GM21447 (cell line): ENCODE measurements at regions not wholly inside any gene's neighbourhood (a gene's known extent, or its start where the extent isn't known, plus 50 kb on each side); places are given as distances from the start of the nearest gene placed in this dataset.

Experiments used
- ATAC-seq: cut with Tn5 transposase; IDR thresholded peaks from one replicate; pipeline ENCODE4 v1.9.1; 2021; ENCODE audit not compliant: unreplicated experiment

- ATAC-seq = no peak
These were observed 317.8 kb downstream of the GPATCH2 start for GRCh38 chr1:217313096-217313495.

DNA sequence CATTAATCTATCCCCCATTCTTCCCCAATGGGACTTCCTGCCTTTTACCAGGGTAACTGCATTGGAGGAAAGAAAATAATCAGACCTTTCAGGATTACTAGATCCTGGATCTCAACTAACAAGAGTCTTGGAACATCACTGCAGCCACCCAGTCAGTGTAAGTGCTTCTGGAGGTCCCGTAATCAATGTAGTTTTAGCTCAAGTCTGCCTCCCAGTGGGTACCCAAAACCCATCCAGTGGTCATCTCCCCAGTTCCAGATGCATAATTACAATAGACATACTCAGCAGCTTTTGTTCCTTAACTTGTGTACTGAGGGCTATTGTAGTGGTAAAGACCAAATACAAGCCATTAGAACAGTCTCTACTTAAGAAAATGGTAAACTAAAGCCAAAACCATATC lies 319.1 kb downstream of the GPATCH2 start:
- ATAC-seq = no peak

DNA sequence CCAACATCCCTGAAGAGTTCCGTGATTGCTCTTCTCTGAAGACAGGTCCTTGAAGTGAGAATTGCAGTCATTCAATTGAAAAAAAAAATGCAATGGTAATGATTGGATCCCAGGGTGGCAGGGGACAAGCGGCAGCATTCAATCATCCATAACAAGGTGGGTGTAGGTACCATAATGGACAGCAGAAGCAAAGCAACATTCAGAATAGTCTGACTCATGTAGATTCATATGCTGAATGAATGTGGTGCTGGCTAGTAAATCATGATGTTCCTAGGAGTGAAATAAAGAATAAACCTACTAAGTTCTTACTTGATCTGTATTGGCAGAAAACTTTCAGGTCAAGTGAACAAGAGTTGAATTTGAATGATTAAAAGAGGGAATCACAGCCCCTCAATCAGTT lies 319.6 kb downstream of the GPATCH2 start:
- no peak for ATAC-seq

DNA sequence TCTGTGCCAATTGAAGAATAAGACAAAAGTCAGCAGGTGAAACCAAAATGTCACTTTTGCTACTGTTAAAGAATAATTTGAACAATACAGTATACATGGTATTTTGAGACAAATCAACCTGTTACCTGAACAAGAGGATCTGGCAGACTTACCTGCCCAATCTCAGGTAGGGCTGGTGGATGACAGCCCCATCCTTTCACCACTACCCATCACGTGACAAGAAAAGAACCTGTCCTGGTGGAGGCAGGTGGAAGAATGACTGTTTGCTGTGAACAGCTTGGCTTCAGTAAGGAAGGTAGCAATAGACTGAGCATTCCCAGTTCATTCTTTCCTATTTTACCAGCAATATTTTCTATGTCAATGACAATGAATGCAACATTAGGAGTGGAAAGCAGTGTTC lies 349.6 kb downstream of the GPATCH2 start:
- ATAC-seq = no peak

GRCh38 chr1:217275655-217276398 lies 355.1 kb downstream of the GPATCH2 start:
- no peak for ATAC-seq

GRCh38 chr1:217274927-217275654 lies 355.8 kb downstream of the GPATCH2 start:
- ATAC-seq = no peak

- no peak for ATAC-seq
These were observed 356.5 kb downstream of the GPATCH2 start for GRCh38 chr1:217274416-217274815.

GRCh38 chr1:217273866-217274265 lies 357.0 kb downstream of the GPATCH2 start:
- ATAC-seq = no peak

DNA sequence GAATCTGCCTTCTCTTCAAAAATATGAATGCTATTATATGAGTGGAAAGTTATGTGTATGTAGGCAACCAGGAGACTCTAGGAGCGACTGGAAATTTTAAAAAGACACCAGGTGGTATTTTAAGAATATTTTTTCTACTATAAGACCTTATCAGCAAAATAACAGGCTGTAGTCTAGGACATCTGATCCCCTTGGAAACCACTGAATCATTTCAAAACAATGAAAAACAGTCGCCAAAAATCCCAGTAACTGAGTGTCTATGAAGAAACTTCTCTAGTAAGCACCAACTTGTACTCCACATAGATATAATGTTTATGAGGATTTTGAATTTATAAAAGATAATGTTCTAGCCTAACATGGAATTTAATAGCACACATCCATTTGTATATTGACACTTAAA lies 358.5 kb downstream of the GPATCH2 start:
- ATAC-seq = no peak

DNA sequence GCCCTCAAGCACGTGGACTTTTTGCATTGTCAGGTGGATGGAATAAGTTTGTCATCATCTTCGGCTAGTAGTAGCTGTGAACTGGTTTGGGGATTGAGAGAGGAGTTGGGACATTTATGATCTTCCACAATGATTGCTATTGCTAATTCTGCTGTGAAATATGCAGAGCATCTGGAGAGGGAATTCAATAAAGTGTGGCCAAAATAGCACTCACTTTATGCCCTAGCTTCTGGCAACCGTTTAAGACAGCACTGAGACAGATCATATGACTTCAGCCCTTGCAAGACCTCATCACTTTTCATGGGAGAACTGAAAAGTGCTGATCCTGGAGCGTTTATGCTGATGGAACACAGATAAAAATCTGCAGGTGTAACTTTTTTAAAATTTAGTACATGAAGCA lies 360.8 kb downstream of the GPATCH2 start:
- ATAC-seq = no peak

GRCh38 chr1:217268058-217268457 lies 362.8 kb downstream of the GPATCH2 start:
- no peak for ATAC-seq

DNA sequence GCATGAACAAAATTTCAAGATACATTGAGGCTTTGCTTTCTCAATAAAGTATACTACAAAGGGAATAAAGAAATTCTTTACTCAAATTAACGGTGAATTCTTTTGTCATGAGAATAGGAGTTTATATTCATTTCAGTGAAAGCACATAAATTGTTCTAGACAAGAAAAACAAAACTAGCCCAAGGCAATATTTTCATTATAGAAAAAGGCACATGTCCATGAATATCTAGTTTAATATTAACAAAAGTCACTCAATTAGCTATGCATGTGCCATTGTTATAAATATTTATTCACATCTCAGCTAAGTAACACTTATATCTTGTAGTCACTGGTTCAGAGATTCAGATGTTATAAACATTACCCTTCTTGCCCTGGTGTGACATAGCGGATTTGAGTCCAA lies 369.3 kb downstream of the GPATCH2 start:
- no peak for ATAC-seq

DNA sequence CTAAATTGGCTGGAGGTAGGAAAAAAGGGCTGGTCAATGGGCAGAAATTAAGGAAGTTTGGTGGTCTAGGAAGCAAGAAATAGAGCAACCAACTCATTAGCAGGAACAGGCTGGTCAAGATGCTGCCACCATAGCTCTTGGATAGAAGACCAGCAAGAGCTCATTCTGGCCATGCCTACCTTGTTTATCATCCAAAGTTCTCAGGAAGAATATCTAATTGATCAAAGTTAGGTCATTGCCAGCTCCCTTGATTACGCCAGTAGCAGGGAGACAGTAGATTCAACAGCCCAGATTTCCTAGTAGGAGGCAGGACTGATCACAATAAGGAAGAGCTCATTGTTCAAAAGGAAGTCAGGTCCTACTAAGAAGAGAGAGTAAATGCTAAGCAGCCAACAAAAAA lies 370.2 kb downstream of the GPATCH2 start:
- ATAC-seq = no peak

GRCh38 chr1:217253985-217254384 lies 376.9 kb downstream of the GPATCH2 start:
- ATAC-seq = no peak

- ATAC-seq = no peak
These were observed 377.5 kb downstream of the GPATCH2 start for GRCh38 chr1:217253351-217253750.

DNA sequence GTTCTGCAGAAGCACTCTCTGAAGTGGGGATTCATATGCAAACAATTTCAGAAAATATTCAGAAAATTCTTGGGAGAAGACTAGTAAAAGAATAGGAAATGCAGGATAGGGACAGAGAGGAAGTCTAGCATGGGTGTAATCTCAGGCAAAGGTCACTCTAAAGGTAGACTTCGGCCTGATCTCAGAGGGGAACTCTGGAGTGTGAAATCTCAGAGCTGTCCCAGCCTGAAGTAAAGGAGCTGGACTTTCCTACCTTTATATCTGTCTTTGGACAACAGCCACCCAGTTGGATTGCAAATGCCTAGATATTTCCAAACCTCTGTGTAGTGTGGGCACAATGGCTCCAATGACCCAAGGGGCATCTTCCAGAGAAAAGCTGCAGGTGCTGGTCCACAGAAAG lies 379.8 kb downstream of the GPATCH2 start:
- ATAC-seq = no peak

- ATAC-seq = no peak
These were observed 381.0 kb downstream of the GPATCH2 start for GRCh38 chr1:217249857-217250256.

GRCh38 chr1:217244971-217245370 lies 385.9 kb downstream of the GPATCH2 start:
- no peak for ATAC-seq

- ATAC-seq = no peak
These were observed 390.2 kb downstream of the GPATCH2 start for GRCh38 chr1:217240656-217241055.

GRCh38 chr1:217238945-217239344 lies 391.9 kb downstream of the GPATCH2 start:
- no peak for ATAC-seq

GRCh38 chr1:217230412-217230811 lies 400.5 kb downstream of the GPATCH2 start:
- ATAC-seq = no peak

GRCh38 chr1:217228689-217229088 lies 402.2 kb downstream of the GPATCH2 start:
- no peak for ATAC-seq

GRCh38 chr1:217224201-217224600 lies 406.7 kb downstream of the GPATCH2 start:
- ATAC-seq = no peak
